Activated T-helper 1 cell treated with anti-CD3 and anti-CD28 coated beads, Interleukin-12 subunit alpha, Interleukin-12 subunit beta, Interleukin-2, Interleukin-4 antibody, amounts not matched to agents 30 ng/mL and 10 ng/mL and 1 ng/mL, durations not matched to agents 14 hours and 24 hours and 36 hours (primary cell): ENCODE measurements at regions not wholly inside any gene's neighbourhood (a gene's known extent, or its start where the extent isn't known, plus 50 kb on each side); places are given as distances from the start of the nearest gene placed in this dataset.

Experiments used
- DNase-seq: peaks from one replicate; pipeline ENCODE4 v3.0.0; 2021; ENCODE audit warnings: low spot score
- H3K27ac Mint-ChIP-seq: one replicate; pipeline ENCODE4 v1.8.0; 2021; ENCODE audit warnings: mild to moderate bottlenecking, mixed read lengths
- H3K27me3 Mint-ChIP-seq: one replicate; pipeline ENCODE4 v1.8.0; 2022; ENCODE audit warnings: mild to moderate bottlenecking, moderate library complexity, mixed read lengths; ENCODE audit not compliant: insufficient read depth
- H3K36me3 Mint-ChIP-seq: one replicate; pipeline ENCODE4 v1.8.0; 2021; ENCODE audit warnings: low read depth, mixed read lengths
- H3K4me1 Mint-ChIP-seq: one replicate; pipeline ENCODE4 v1.8.0; 2021; ENCODE audit warnings: low read depth, mixed read lengths
- H3K4me3 Mint-ChIP-seq: one replicate; pipeline ENCODE4 v1.8.0; 2021; ENCODE audit warnings: mild to moderate bottlenecking, moderate library complexity, mixed read lengths
- H3K9me3 Mint-ChIP-seq: one replicate; pipeline ENCODE4 v1.8.0; 2021; ENCODE audit warnings: mixed read lengths
- intact Hi-C: fragments of 100-400 bp; cut with micrococcal nuclease; formaldehyde crosslinking; loops from one replicate; pipeline ENCODE4 v1.15.1; 2024

DNA sequence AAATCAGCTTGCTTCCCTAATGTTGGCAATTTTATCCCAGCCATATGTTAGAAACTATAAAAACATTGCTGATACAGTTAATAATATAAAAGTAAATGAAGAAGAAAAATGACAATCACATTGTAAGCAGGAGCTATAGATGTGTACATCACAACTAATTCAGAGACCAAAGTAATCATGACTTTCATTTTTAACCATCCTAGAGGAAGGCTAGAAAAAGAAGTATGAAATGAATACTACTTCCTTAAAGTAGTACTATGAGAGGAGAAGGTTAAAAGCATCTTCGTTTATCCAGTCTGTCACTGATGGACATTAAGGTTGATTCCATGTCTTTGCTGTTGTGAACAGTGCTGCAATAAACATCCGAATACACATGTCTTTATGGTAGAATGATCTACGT, 135.5 kb downstream of the IRS2 start:
- Mint-ChIP-seq H3K36me3 (no peaks in the 10 kb centered on the region), H3K4me3 (no peak overlapping the region), H3K9me3 (peaks cover 4% of the 10 kb centered on the region), H3K27ac (no peak overlapping the region), H3K27me3 (no peaks in the 10 kb centered on the region), H3K4me1 (no peaks in the 10 kb centered on the region)
- intact Hi-C loops = no loop called here
- no peak for DNase-seq

DNA sequence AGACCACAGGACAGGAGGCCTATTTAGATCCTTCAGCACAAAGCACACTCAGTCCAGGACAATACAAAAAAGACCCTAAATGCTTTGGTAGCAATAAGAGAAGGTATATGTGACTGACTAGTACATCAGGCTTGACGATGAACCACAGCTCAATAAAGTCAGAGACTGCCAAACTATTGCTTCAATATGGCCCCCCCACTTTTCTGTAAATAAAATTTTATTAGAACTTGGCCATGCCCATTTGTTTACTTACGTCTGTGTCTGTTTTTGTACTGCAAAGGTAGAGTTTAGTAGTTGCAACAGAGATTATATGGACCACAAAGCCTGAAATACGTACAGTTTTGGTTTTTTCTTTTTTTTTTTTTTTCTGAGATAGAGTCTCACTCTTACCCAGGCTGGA, 136.7 kb downstream of the IRS2 start:
- DNase-seq = no peak
- no peak overlapping the region for H3K27ac Mint-ChIP-seq
- intact Hi-C loops = no loop called here
- H3K36me3 Mint-ChIP-seq = no peaks in the 10 kb centered on the region
- no peaks in the 10 kb centered on the region for H3K4me1 Mint-ChIP-seq
- no peak overlapping the region for H3K4me3 Mint-ChIP-seq
- no peaks in the 10 kb centered on the region for H3K27me3 Mint-ChIP-seq
- H3K9me3 Mint-ChIP-seq = peaks cover 4% of the 10 kb centered on the region

DNA sequence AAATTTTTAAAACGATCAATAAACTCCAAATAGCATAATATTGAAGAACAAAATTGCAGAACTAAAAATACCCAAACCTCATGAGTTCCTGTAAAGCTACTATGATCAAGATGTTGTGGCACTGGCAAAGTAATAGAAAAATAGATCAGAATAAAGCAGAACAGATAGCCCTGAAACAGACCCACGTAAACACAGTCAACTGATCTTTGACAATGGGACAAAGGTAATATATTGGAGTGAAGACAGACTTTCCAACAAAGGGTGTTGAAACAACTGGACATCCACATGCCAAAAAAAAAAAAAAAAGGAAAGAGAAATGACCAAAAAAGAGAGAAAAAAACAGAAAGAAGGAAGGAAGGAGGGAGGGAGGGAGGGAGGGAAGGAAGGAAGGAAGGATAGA, 138.7 kb downstream of the IRS2 start:
- H3K27me3 Mint-ChIP-seq = no peaks in the 10 kb centered on the region
- no peak overlapping the region for H3K4me3 Mint-ChIP-seq
- no peak for DNase-seq
- peaks cover 12% of the 10 kb centered on the region for H3K9me3 Mint-ChIP-seq
- intact Hi-C loops = no loop called here
- H3K36me3 Mint-ChIP-seq = no peaks in the 10 kb centered on the region
- no peaks in the 10 kb centered on the region for H3K4me1 Mint-ChIP-seq
- no peak overlapping the region for H3K27ac Mint-ChIP-seq

DNA sequence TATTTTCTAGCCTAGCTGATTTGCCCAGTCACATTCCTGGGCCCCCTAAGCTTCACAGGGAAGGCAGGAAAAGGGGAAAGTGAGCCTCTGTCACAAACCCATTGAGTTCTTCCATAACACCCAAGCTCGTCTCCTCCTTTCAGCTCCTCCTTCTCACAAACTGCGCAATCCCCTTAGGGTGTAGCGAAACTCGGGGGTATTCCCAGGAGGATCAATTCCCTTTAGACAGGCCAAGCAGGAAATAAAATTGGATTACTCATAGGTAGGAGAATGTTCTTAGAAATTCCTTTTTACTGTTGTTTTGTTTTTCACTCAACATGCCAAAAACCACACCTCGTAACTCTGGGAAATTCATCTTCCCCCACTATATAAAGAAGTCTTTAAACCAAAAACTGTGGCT, 139.3 kb downstream of the IRS2 start:
- Mint-ChIP-seq H3K4me1 (no peaks in the 10 kb centered on the region), H3K27ac (no peak overlapping the region), H3K27me3 (no peaks in the 10 kb centered on the region), H3K4me3 (no peak overlapping the region), H3K9me3 (peaks cover 16% of the 10 kb centered on the region), H3K36me3 (no peaks in the 10 kb centered on the region)
- intact Hi-C loops = no loop called here
- DNase-seq = no peak

DNA sequence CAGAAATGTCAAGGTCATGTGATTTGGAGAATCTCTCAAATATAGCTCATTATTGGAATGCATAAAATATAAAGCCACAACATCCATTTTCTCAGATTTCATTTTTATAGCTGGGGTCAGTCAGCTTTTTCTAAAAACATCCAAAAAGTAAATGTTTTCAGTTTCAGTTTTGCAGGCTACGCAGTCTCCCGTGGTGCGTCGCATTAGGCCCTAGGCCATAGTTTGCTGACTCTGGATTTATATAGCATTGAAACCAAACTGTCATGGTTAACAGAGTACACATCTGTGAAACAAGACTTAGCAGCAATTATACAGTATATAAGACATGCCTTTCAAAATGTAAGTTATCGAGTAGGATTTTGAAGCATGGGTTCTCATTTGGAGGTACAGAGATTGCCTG, 140.0 kb downstream of the IRS2 start:
- H3K27me3 Mint-ChIP-seq = no peaks in the 10 kb centered on the region
- intact Hi-C loops = no loop called here
- H3K9me3 Mint-ChIP-seq = peaks cover 19% of the 10 kb centered on the region
- no peak for DNase-seq
- no peaks in the 10 kb centered on the region for H3K4me1 Mint-ChIP-seq
- no peak overlapping the region for H3K27ac Mint-ChIP-seq
- H3K36me3 Mint-ChIP-seq = no peaks in the 10 kb centered on the region
- no peak overlapping the region for H3K4me3 Mint-ChIP-seq

DNA sequence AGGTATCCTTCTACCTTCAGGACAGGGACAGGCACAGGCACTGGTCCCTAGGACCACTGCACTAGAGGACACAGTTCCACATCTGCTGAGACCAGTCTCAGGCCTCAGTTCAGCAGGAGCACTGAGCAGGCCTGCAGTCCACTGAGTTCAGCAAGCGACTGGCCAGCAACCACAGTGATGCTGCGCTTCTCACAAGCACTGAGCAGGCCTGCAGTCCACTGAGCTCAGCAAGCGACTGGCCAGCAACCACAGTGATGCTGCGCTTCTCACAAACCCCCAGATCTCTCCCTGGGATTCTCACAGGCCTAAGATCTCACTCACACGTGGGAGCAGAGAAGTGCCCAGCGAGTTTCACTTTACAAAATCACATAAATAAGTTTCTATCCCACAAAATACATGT, 140.6 kb downstream of the IRS2 start:
- intact Hi-C loops = no loop called here
- no peak overlapping the region for H3K27ac Mint-ChIP-seq

DNA sequence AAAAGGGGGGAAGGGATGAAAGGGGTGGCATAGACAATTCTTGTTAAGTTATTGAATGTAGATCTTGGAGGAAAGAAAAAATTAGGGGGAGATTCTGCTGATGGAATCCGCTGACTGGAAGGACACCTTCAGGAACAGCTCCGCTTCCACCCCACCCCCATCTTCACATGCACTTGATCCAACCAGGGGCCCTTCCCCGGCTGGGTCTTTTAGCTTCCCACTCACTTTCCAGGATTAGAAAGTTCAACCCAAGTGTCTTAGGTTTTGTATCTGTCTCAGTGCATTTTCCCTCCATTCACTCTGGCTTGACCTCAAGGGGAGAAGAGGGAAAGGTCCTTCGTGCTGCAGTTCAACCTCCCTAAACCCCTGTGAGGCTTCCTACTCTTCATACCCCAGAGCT, 141.4 kb downstream of the IRS2 start:
- intact Hi-C loops = no loop called here
- Mint-ChIP-seq H3K4me1 (no peaks in the 10 kb centered on the region), H3K4me3 (no peak overlapping the region), H3K27ac (no peak overlapping the region), H3K36me3 (no peaks in the 10 kb centered on the region), H3K27me3 (no peaks in the 10 kb centered on the region), H3K9me3 (peaks cover 34% of the 10 kb centered on the region)
- no peak for DNase-seq

More for the DNA sequence above, 140.6 kb downstream of the IRS2 start:
- no peaks in the 10 kb centered on the region for H3K4me1 Mint-ChIP-seq
- no peak overlapping the region for H3K4me3 Mint-ChIP-seq
- peaks cover 25% of the 10 kb centered on the region for H3K9me3 Mint-ChIP-seq
- no peaks in the 10 kb centered on the region for H3K36me3 Mint-ChIP-seq
- no peak for DNase-seq
- no peaks in the 10 kb centered on the region for H3K27me3 Mint-ChIP-seq

DNA sequence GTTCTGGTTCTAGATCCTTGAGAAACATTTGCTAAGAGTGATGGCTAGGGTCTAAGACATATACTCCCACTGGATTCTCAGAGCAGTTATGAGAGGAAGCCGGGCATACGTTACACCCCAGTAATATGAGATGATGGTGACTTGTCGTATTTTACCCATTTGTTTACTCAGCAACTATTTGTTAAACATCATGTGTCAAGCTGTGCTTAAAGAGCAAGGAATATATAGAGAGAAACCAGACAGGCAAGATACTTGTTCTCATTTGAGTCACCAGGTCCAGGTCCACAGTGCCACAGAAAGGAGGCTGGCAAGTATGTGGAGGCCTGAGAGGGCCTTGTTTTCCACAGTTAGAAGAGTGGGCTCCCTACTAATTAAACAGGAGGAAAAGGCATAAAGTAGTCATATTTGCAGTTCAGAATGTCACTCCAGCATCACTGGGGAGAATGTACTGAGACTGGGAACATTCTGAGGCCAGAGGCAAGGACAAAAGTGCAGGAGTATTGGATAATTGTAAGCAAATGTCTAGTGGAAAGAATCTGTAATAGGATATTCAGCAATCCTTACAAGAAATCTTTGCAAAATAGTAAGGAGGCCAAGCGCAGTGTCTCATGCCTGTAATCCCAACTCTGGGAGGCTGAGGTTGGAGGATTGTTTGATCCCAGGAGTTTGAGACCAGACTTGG, 142.2 kb downstream of the IRS2 start:
- H3K9me3 Mint-ChIP-seq = peaks cover 38% of the 10 kb centered on the region
- intact Hi-C loops = no loop called here
- H3K27me3 Mint-ChIP-seq = no peaks in the 10 kb centered on the region

DNA sequence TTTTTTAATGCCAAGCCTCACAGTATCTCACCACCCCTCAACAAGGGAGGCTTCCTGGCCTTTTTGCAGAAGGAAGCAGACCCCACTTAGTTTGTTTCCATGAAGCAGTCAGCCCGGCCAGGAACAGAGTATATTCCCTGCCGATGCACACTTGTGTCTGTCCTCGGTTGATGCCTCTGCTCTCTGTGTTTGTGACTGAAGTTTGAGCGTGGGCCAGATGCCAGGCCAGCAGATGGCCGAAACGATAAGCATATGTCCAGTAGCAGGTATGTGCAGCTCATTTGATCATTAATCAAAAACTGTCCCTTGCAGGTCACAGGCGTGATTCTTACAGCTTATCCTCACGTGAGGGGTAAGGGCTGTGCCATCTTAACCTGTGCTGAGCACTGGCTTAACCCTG, 144.0 kb downstream of the IRS2 start:
- no peak overlapping the region for H3K4me3 Mint-ChIP-seq

More for the DNA sequence above, 142.2 kb downstream of the IRS2 start:
- no peak overlapping the region for H3K27ac Mint-ChIP-seq
- DNase-seq = no peak
- H3K36me3 Mint-ChIP-seq = no peaks in the 10 kb centered on the region
- H3K4me3 Mint-ChIP-seq = no peak overlapping the region
- no peaks in the 10 kb centered on the region for H3K4me1 Mint-ChIP-seq

DNA sequence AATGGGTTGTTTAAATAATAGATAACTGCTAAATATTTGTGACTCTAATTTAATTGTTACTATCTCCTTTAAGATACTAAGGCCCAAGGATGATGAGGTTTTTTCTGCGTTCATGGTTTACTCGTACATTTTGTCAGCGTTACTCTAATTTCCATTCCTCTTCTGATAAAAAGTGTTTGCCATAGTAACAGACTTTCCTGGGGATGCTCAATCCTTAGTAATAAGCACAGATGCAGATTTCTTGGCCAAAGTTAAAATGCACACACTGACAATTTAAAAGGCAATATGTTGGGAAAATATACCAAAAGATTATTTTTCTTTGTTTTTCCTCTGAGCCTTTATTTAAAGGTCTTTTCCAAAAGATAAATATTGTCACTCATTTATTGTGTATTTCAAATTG, 149.6 kb downstream of the IRS2 start:
- Mint-ChIP-seq H3K9me3 (peaks cover 38% of the 10 kb centered on the region), H3K27ac (no peak overlapping the region), H3K4me1 (no peaks in the 10 kb centered on the region), H3K27me3 (no peaks in the 10 kb centered on the region), H3K36me3 (no peaks in the 10 kb centered on the region), H3K4me3 (no peak overlapping the region)
- intact Hi-C loops = no loop called here
- no peak for DNase-seq

More for the DNA sequence above, 144.0 kb downstream of the IRS2 start:
- Mint-ChIP-seq H3K36me3 (no peaks in the 10 kb centered on the region), H3K27ac (no peak overlapping the region), H3K4me1 (no peaks in the 10 kb centered on the region), H3K9me3 (peaks cover 50% of the 10 kb centered on the region), H3K27me3 (no peaks in the 10 kb centered on the region)
- no peak for DNase-seq
- intact Hi-C loops = no loop called here

DNA sequence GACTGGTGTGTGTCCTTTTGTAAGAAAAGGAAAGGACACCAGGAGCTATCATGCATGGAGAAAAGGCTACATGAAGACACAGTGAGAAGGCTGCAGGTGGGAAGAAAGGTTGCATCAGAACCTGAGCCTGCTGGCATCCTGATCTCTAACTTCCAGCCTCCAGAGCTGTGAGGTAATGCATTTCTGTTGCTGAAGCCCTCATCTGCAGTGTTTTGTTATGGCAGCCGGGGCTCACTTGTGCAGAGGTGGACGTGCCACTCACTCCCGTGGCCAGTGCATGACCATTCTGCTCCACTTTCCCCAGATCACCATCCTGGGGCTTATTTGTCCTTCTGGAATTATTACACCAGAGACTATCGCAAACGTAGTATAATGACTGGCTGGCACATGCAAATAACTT, 155.3 kb downstream of the IRS2 start:
- no peak for DNase-seq
- Mint-ChIP-seq H3K4me3 (no peak overlapping the region), H3K9me3 (peaks cover 4% of the 10 kb centered on the region), H3K27ac (no peak overlapping the region), H3K36me3 (no peaks in the 10 kb centered on the region), H3K4me1 (no peaks in the 10 kb centered on the region), H3K27me3 (no peaks in the 10 kb centered on the region)
- intact Hi-C loops = no loop called here

DNA sequence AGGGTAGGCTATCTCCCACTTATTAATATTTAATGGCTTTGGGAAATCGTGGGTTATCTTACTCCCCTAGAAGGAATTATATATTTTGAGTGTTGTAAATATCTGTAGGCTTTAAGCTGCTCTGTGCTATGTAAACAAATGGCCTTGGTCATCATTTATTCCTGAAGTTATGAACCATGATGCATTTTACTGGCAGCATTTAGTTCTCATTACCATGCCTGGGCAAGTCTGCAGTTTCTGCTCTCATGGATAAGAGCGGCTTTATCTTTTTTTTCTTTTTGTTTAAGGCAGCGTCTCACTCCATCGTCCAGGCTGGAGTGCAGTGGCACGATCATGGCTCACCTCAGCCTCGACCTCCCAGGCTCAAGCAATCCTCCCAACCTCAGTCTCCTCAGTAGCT, 156.1 kb downstream of the IRS2 start:
- intact Hi-C loops = no loop called here
- Mint-ChIP-seq H3K27ac (no peak overlapping the region), H3K36me3 (no peaks in the 10 kb centered on the region), H3K4me1 (no peaks in the 10 kb centered on the region), H3K27me3 (no peaks in the 10 kb centered on the region), H3K4me3 (no peak overlapping the region), H3K9me3 (peaks cover 4% of the 10 kb centered on the region)
- DNase-seq = no peak

DNA sequence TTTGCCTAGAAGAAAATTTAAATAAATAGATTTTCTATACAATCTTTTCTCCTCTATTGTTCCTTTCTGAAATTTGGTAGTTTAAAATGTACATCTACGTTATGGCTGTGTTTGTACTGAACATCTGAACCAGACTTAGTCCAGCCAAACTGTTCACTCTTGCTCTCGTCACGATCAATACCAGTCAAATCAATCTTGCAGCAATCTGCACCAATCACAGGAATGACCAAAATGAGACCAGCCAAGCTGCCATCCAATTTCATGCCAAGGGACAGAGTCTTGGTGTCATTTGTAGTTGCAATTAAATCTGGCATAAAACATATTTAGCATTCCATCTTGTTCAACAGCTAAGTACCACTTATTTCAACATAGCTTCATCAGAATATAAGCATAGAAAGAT, 156.6 kb downstream of the IRS2 start:
- H3K4me3 Mint-ChIP-seq = no peak overlapping the region
- no peaks in the 10 kb centered on the region for H3K4me1 Mint-ChIP-seq
- no peaks in the 10 kb centered on the region for H3K27me3 Mint-ChIP-seq
- H3K27ac Mint-ChIP-seq = no peak overlapping the region
- intact Hi-C loops = no loop called here
- no peak for DNase-seq
- peaks cover 4% of the 10 kb centered on the region for H3K9me3 Mint-ChIP-seq
- H3K36me3 Mint-ChIP-seq = no peaks in the 10 kb centered on the region

DNA sequence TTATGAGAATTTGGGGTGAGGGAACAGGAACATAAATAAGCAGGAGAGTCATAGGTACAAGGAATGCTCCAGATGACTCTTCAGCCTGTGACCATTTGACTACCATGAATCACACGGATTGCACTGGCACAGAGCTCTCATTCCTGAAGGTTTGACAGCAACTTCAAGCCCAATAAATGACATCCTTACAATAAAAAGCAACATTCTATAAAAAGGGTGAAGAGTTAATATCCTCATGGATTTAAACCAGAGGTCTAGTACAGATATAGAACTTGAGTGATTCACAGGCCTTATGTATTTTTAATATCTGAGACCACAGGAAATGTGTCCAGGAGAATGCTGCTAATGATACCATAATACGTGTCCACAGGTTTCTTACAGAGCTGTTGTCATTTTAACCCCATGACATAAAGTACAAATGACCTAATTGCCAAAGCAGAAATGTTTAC, 158.1 kb downstream of the IRS2 start:
- H3K9me3 Mint-ChIP-seq = peaks cover 4% of the 10 kb centered on the region
- no peaks in the 10 kb centered on the region for H3K4me1 Mint-ChIP-seq
- H3K36me3 Mint-ChIP-seq = no peaks in the 10 kb centered on the region
- no peak for DNase-seq
- no peak overlapping the region for H3K4me3 Mint-ChIP-seq
- H3K27ac Mint-ChIP-seq = no peak overlapping the region
- intact Hi-C loops = no loop called here
- H3K27me3 Mint-ChIP-seq = no peaks in the 10 kb centered on the region
